IPS-20b (cell line): ENCODE measurements at regions not wholly inside any gene's neighbourhood (a gene's known extent, or its start where the extent isn't known, plus 50 kb on each side); places are given as distances from the start of the nearest gene placed in this dataset.

Source experiments
- H3K27ac ChIP-seq: one replicate; pipeline ENCODE4 v1.5.1; 2013; ENCODE audit warnings: low read length
- H3K27me3 ChIP-seq: 2 replicates; pipeline ENCODE4 v1.6.1; 2013; ENCODE audit warnings: mild to moderate bottlenecking, low read length, inconsistent platforms; ENCODE audit not compliant: insufficient read depth
- H3K36me3 ChIP-seq: 2 replicates; pipeline ENCODE4 v1.6.1; 2013; ENCODE audit warnings: low read depth, mild to moderate bottlenecking, inconsistent platforms, low read length, moderate library complexity; ENCODE audit not compliant: insufficient read depth
- H3K4me1 ChIP-seq: 2 replicates; pipeline ENCODE4 v1.6.1; 2013; ENCODE audit warnings: mild to moderate bottlenecking, control low read depth, inconsistent platforms, low read length, moderate library complexity; ENCODE audit not compliant: insufficient read depth
- H3K4me3 ChIP-seq: 2 replicates; pipeline ENCODE4 v1.5.1; 2013; ENCODE audit warnings: mild to moderate bottlenecking, low read length, inconsistent platforms
- H3K9ac ChIP-seq: 2 replicates; pipeline ENCODE4 v1.6.1; 2013; ENCODE audit warnings: low read depth, mild to moderate bottlenecking, inconsistent platforms, low read length, moderate library complexity
- H3K9me3 ChIP-seq: 2 replicates; pipeline ENCODE4 v1.6.1; 2013; ENCODE audit warnings: mild to moderate bottlenecking, low read depth, low read length, inconsistent platforms; ENCODE audit not compliant: insufficient read depth

DNA sequence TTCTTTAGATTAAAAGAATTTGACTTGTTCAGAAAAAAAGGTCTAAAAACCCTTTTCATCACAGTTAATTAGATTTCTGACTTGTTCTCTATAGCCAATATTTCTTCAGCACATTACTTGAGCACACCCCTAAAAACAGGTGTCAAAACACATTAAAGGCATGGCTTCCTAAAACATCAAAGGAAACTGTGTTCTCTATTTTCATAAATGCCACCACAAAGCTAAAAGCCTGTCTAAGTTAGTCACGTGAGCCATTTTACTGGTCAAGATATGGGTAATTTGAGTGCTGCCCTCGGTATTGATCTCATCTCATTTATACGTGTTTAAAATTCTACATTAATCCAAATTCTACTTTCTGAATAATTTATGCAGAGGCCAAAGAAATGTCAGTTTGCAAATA, 580.5 kb downstream of the HAO1 start:
- Histone ChIP-seq H3K4me1 (no peaks in the 10 kb centered on the region), H3K36me3 (no peaks in the 10 kb centered on the region), H3K27me3 (no peaks in the 10 kb centered on the region), H3K27ac (no peak overlapping the region), H3K4me3 (no peak overlapping the region), H3K9ac (no peak overlapping the region), H3K9me3 (no peaks in the 10 kb centered on the region)

DNA sequence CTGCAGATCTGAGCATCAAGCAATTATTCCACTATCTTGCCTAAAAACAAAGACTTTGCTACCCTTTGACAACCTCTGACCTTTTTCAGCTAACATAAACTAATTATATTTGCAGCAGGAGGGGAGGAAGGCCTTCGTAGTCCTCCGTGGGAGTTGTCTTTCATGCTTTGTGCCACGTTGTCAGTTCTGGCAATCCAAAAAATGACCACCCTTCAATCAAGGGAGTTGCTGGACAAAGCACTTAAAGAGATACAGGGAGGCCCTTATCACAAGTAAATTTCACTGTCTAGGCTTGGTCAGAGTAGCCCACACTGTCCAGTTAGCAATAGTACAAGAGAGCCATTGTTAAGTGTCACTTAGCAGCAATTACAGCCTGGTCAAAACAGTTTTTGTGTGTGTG, 578.9 kb downstream of the HAO1 start:
- Histone ChIP-seq H3K36me3 (no peaks in the 10 kb centered on the region), H3K27me3 (no peaks in the 10 kb centered on the region), H3K27ac (no peak overlapping the region), H3K4me3 (no peak overlapping the region), H3K9me3 (no peaks in the 10 kb centered on the region), H3K9ac (no peak overlapping the region), H3K4me1 (no peaks in the 10 kb centered on the region)

DNA sequence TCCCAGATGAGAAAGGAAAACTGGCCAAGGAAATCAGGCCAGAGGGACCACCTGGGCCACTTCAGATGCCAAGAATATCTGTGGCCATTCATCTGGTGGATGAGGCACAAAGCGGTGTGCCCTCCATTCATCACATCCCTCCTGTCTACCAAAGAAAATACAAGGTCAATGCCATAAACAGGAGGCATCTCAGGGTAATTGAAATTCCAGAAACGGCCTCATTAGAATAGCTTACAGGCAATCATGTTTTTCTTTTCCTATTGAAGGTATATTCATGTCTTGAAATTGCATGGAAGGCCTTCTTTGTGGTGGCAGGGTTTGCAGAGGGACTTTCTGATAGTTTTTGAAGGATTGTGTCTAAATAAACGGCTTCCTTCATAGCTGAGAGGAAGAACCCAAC, 578.3 kb downstream of the HAO1 start:
- Histone ChIP-seq H3K9me3 (no peaks in the 10 kb centered on the region), H3K9ac (no peak overlapping the region), H3K4me1 (no peaks in the 10 kb centered on the region), H3K27me3 (no peaks in the 10 kb centered on the region), H3K36me3 (no peaks in the 10 kb centered on the region), H3K4me3 (no peak overlapping the region), H3K27ac (no peak overlapping the region)

DNA sequence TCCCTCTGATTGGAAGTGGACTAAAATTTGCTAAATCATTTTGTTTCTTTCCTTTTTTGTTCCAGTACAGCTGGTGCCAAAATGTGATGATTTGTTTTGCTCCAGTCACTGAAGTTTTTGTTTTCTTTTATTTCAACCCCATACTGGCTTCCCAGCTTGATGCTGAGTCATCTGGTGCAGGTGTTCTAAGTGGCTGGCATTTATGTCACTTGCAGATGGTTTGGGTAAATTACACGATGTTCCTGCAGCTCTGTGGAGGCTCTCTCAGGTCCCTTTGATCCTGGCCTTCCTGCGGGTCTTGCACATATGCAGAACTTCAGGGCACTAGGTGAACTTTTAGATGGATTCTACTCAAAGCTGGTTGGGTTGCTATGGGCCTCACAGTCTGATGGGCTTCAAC, 577.7 kb downstream of the HAO1 start:
- Histone ChIP-seq H3K36me3 (no peaks in the 10 kb centered on the region), H3K27ac (no peak overlapping the region), H3K9me3 (no peaks in the 10 kb centered on the region), H3K4me1 (no peaks in the 10 kb centered on the region), H3K27me3 (no peaks in the 10 kb centered on the region), H3K9ac (no peak overlapping the region), H3K4me3 (no peak overlapping the region)

DNA sequence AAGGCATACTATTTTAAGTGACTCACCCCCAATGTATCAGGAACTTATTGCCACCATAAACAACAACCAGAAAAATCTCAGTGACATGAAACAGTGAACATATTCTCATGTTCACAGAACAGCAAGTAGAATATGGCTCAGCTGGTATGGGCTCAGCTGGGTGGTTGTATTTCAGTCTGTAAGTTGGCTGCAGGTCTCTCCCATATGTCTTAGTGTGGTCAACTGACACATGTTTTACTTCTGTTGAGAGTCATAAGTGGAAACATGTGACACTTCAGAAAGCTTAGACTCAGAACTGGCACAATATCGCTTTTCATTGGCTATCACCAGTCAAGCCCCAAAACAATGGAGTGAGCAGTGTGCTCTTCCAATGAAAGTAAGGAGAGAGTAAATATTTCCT, 574.1 kb downstream of the HAO1 start:
- Histone ChIP-seq H3K4me3 (no peak overlapping the region), H3K27me3 (no peaks in the 10 kb centered on the region), H3K9ac (no peak overlapping the region), H3K27ac (no peak overlapping the region), H3K36me3 (no peaks in the 10 kb centered on the region), H3K4me1 (no peaks in the 10 kb centered on the region), H3K9me3 (no peaks in the 10 kb centered on the region)

DNA sequence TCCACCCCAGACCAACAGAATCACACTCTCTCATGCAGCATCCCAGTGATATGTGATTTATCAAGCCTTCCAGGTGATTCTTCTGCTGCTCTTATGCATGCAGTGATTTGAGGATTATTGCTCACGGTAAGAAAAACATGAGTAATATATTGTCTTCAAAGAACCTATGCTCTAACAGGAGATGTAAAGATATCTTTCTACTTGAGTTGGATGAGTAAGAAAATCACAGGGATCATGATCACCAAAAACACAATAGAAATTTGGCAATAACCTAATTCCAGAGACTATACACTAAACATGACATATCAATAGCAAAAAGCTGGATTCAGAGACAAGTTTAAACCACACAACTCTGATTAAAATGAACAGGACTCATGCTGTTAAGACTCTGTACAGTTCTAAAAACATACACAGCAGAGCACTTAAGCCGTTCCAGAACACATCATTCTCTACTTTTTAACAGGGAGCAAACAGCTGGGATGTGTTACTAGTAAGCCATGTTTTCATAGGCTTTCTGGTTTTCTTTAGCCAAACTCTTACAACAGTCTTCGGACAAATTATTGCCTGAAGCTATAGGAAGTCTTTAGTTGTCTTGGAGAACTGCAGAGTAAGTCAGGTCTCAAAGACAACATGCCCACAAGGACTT, 568.6 kb downstream of the HAO1 start:
- H3K27ac ChIP-seq, result no peak overlapping the region
- no peaks in the 10 kb centered on the region for H3K27me3 ChIP-seq
- H3K4me1 ChIP-seq, result no peaks in the 10 kb centered on the region
- H3K9me3 ChIP-seq, result no peaks in the 10 kb centered on the region
- H3K36me3 ChIP-seq, result no peaks in the 10 kb centered on the region
- H3K4me3 ChIP-seq, result no peak overlapping the region
- H3K9ac ChIP-seq, result no peak overlapping the region

DNA sequence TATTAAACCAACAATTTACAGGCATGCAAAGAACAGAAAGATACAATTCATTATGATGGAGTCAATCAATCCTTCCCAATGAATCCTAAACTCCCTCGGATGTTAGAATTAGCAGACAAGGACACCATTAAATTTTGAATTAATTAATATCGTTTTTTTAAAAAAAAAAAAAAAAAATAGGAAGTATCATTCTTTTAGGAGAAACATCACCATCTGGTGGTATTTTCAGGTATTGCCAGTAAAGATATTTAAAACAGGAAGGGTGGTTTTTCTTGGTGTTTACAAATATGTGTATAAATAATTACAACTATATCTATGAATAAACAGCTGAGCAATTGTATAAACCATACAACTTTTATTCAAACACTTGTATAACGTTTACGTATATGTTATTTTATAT, 564.4 kb downstream of the HAO1 start:
- no peaks in the 10 kb centered on the region for H3K9me3 ChIP-seq
- no peaks in the 10 kb centered on the region for H3K27me3 ChIP-seq

DNA sequence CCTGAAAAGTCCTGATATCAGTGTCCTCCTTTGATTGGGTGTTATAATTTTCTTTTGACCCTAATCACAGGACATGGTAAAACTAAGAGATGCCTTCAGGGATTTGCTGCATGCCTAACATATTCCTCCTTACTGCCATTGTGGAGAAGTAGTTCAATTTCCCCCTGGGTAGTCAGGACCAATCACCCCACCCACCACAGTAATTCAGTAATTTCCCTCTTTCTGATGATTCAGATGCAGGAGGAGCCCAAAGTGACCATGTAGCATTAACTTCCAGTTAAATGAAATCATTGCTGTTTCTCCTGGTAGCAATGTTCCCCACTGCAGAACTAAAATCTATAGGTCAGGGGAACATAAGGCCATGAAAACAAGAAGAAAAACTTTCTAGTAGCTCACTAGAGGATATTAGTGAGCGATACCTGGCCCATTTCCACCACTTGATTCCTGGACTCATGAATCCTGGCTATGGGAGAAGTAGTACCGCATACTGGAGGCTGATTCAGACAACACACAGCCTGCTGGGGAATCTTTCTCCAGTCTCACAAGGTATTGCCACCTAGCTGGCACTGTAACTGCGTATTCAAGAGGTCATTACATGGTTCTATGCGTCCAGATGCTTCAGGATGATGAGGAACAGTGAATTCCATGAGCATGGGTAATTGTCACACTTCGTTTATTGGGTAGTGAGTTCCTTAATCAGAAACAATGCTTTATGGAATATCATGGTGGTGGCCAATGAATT, 561.2 kb downstream of the HAO1 start:
- H3K4me3 ChIP-seq, result no peak overlapping the region
- H3K27me3 ChIP-seq, result no peaks in the 10 kb centered on the region
- no peak overlapping the region for H3K27ac ChIP-seq
- peaks cover 4% of the 10 kb centered on the region for H3K4me1 ChIP-seq
- H3K36me3 ChIP-seq, result no peaks in the 10 kb centered on the region
- no peak overlapping the region for H3K9ac ChIP-seq
- no peaks in the 10 kb centered on the region for H3K9me3 ChIP-seq

More for the DNA sequence above, 564.4 kb downstream of the HAO1 start:
- Histone ChIP-seq H3K36me3 (no peaks in the 10 kb centered on the region), H3K4me3 (no peak overlapping the region), H3K27ac (no peak overlapping the region), H3K9ac (no peak overlapping the region), H3K4me1 (peaks cover 4% of the 10 kb centered on the region)

DNA sequence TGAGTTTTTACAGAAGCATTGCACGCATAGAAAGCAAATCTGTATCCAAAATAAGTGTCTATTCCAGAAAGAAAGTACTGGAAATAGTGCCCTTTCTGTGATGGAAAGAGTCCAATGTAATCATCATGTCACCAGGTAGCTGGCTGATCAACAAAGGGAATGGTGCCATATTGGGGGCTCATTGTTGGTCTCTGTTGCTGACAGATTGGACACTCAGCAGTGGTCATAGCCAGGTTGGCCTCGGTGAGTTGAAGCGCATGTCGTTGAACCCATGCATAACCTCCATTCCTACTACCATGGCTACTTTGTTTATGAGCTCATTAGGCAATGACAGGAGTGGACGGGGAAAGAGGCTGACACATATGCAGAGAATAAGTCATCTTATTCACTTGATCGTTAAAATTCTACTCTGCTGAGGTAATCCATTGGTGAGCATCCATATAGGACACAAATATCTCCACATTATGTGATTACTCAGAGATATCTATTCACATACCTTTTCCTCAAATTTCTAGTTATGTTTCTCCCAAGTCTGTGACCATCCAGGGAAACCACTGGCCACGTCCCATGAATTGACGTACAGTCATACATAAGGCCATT, 560.5 kb downstream of the HAO1 start:
- Histone ChIP-seq H3K27ac (no peak overlapping the region), H3K36me3 (no peaks in the 10 kb centered on the region), H3K27me3 (no peaks in the 10 kb centered on the region), H3K4me1 (peaks cover 4% of the 10 kb centered on the region), H3K9me3 (no peaks in the 10 kb centered on the region), H3K4me3 (no peak overlapping the region), H3K9ac (no peak overlapping the region)

DNA sequence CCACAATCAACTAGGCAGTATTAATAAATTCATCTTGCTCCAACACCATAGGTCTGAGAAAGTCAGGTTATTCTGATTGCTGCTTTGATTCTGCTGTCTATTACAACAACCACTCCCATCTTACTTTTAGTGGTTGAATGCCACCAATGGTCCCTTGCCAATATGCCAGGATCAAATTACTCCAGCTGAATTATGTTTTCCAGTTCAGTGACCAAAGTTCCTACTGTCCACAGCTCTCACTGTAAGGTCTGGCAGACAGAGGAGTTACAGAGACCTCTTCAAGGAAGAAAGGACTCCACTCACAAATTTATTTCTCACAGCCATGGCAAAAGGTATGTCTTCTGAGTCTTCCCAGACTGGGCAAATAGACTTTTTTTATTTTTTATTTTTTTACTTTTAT, 557.0 kb downstream of the HAO1 start:
- Histone ChIP-seq H3K27ac (no peak overlapping the region), H3K36me3 (no peaks in the 10 kb centered on the region), H3K9ac (no peak overlapping the region), H3K4me1 (no peaks in the 10 kb centered on the region), H3K9me3 (no peaks in the 10 kb centered on the region), H3K4me3 (no peak overlapping the region), H3K27me3 (no peaks in the 10 kb centered on the region)

DNA sequence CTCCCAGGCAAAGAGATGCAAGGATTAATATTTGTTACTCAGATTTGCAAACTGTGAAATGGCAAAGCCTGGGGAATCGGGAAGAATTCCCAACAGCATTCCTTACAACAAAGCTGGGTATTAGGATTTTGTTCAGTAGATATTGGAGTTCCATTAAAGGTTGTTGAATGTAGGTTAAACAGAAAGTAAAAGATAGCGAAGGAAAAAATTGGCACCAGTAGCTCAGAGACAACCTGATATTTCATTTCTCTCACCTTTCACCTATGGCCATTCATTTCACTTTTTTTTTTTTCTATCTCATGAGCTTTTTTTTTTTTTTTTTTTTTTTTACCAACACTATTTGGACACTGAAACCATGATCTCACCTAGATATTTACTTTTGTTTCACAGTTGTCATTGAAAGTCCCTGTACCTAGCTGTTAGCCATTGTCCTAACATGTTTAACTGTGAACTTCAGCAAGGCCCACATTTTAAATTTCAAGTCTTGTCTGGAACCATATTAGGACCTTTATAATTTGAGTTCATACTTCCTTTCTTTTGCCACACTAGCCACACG, 552.5 kb downstream of the HAO1 start:
- no peak overlapping the region for H3K27ac ChIP-seq
- no peaks in the 10 kb centered on the region for H3K36me3 ChIP-seq
- H3K4me3 ChIP-seq, result no peak overlapping the region
- H3K4me1 ChIP-seq, result no peaks in the 10 kb centered on the region
- no peaks in the 10 kb centered on the region for H3K9me3 ChIP-seq
- no peak overlapping the region for H3K9ac ChIP-seq
- no peaks in the 10 kb centered on the region for H3K27me3 ChIP-seq

DNA sequence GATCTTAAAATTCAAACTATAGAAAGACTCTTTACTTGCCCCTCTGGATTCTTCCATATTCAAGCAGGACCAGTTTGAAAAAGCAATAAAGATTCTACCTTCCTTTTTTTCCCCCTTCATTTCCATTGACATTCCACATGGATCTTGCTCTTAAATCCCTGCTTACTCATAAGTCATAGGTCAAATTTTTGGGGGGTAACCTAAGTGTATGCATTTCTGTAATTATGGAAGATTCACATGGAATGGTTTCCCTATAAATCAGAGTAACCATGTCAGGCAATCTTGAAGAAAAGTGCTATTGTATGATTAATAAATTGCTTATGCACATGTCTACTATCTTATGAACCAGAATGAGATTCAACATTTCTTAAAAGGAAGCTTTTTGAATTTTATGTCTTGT, 551.0 kb downstream of the HAO1 start:
- Histone ChIP-seq H3K27ac (no peak overlapping the region), H3K36me3 (no peaks in the 10 kb centered on the region), H3K4me3 (no peak overlapping the region)

More for the DNA sequence above, 551.0 kb downstream of the HAO1 start:
- Histone ChIP-seq H3K27me3 (no peaks in the 10 kb centered on the region), H3K9me3 (no peaks in the 10 kb centered on the region), H3K9ac (no peak overlapping the region), H3K4me1 (no peaks in the 10 kb centered on the region)
